H9 (cell line): ENCODE measurements at regions not wholly inside any gene's neighbourhood (a gene's known extent, or its start where the extent isn't known, plus 50 kb on each side); places are given as distances from the start of the nearest gene placed in this dataset.
"Not testable (repeated sequence)": the region's sequence is repeated elsewhere in the genome, so short reads cannot be mapped to it uniquely, and the experiment has no call there.

Source experiments
- DNase-seq: peaks from one replicate; pipeline ENCODE4 v3.0.0-alpha.2; 2017
- H2AFZ ChIP-seq: one replicate; pipeline ENCODE4 v1.6.1; 2013; ENCODE audit warnings: mild to moderate bottlenecking, low read length, control low read depth, moderate library complexity
- H2AK5ac ChIP-seq: 2 replicates; pipeline ENCODE4 v1.6.1; 2013; ENCODE audit warnings: low read length, control low read depth, mixed read lengths; ENCODE audit not compliant: insufficient read length
- H2BK120ac ChIP-seq: one replicate; pipeline ENCODE4 v1.6.1; 2013; ENCODE audit warnings: low read depth, mild to moderate bottlenecking, low read length, control low read depth, inconsistent platforms; ENCODE audit not compliant: poor library complexity, severe bottlenecking
- H2BK12ac ChIP-seq: 2 replicates; pipeline ENCODE4 v1.6.1; 2013; ENCODE audit warnings: low read length, control low read depth, mixed read lengths, low read depth; ENCODE audit not compliant: insufficient read length
- H2BK15ac ChIP-seq: 2 replicates; pipeline ENCODE4 v1.6.1; 2013; ENCODE audit warnings: low read depth, low read length, control low read depth
- H2BK20ac ChIP-seq: one replicate; pipeline ENCODE4 v1.6.1; 2013; ENCODE audit warnings: low read depth, mild to moderate bottlenecking, low read length, control low read depth, inconsistent platforms; ENCODE audit not compliant: poor library complexity, severe bottlenecking
- H2BK5ac ChIP-seq: 2 replicates; pipeline ENCODE4 v1.6.1; 2013; ENCODE audit warnings: low read length, control low read depth, mixed read lengths; ENCODE audit not compliant: insufficient read length
- H3K14ac ChIP-seq: 2 replicates; pipeline ENCODE4 v1.6.1; 2013; ENCODE audit warnings: low read length, control low read depth; ENCODE audit not compliant: insufficient read depth
- H3K18ac ChIP-seq: 2 replicates; pipeline ENCODE4 v1.6.1; 2013; ENCODE audit warnings: low read depth, mild to moderate bottlenecking, mixed read lengths, low read length, control low read depth; ENCODE audit not compliant: insufficient read length
- H3K23ac ChIP-seq: 2 replicates; pipeline ENCODE4 v1.6.1; 2013; ENCODE audit warnings: low read length, control low read depth, mixed read lengths, low read depth; ENCODE audit not compliant: insufficient read length
- H3K23me2 ChIP-seq: 2 replicates; pipeline ENCODE4 v1.6.1; 2013; ENCODE audit warnings: low read depth, mild to moderate bottlenecking, mixed read lengths, low read length, control low read depth; ENCODE audit not compliant: insufficient read length, poor library complexity, severe bottlenecking
- H3K27ac ChIP-seq: 2 replicates; pipeline ENCODE4 v1.5.1; 2013; ENCODE audit warnings: low read length, control low read depth, mixed read lengths, low read depth; ENCODE audit not compliant: insufficient read length
- H3K27me3 ChIP-seq: 2 replicates; pipeline ENCODE4 v1.6.1; 2013; ENCODE audit warnings: low read length, control low read depth, inconsistent platforms; ENCODE audit not compliant: insufficient read depth
- H3K4ac ChIP-seq: 2 replicates; pipeline ENCODE4 v1.6.1; 2013; ENCODE audit warnings: low read depth, mild to moderate bottlenecking, control low read depth, inconsistent platforms, low read length, moderate library complexity
- H3K4me1 ChIP-seq: 2 replicates; pipeline ENCODE4 v1.6.1; 2013; ENCODE audit warnings: low read length, control low read depth, inconsistent platforms; ENCODE audit not compliant: insufficient read depth
- H3K4me2 ChIP-seq: 2 replicates; pipeline ENCODE4 v1.6.1; 2013; ENCODE audit warnings: low read length, control low read depth, mixed read lengths; ENCODE audit not compliant: insufficient read length, insufficient read depth
- H3K56ac ChIP-seq: 2 replicates; pipeline ENCODE4 v1.6.1; 2013; ENCODE audit warnings: low read depth, mild to moderate bottlenecking, mixed read lengths, low read length, control low read depth; ENCODE audit not compliant: insufficient read length
- H3K79me1 ChIP-seq: 2 replicates; pipeline ENCODE4 v1.6.1; 2013; ENCODE audit warnings: low read depth, mild to moderate bottlenecking, moderate library complexity, low read length, control low read depth, inconsistent platforms; ENCODE audit not compliant: insufficient read depth, poor library complexity, severe bottlenecking
- H3K79me2 ChIP-seq: 2 replicates; pipeline ENCODE4 v1.6.1; 2013; ENCODE audit warnings: low read length, control low read depth, inconsistent platforms; ENCODE audit not compliant: insufficient read depth
- H3K9ac ChIP-seq: 2 replicates; pipeline ENCODE4 v1.6.1; 2013; ENCODE audit warnings: low read length, control low read depth, mixed read lengths; ENCODE audit not compliant: insufficient read length; ENCODE audit errors: extremely low read depth
- H3K9me3 ChIP-seq: one replicate; pipeline ENCODE4 v1.6.1; 2013; ENCODE audit warnings: low read depth, low read length, inconsistent platforms; ENCODE audit not compliant: control insufficient read depth
- H3T11ph ChIP-seq: one replicate; pipeline ENCODE4 v1.6.1; 2013; ENCODE audit warnings: mild to moderate bottlenecking, low read length, control low read depth, inconsistent platforms
- H4K20me1 ChIP-seq: one replicate; pipeline ENCODE4 v1.6.1; 2013; ENCODE audit not compliant: control insufficient read depth, insufficient read length, insufficient read depth
- H4K5ac ChIP-seq: 2 replicates; pipeline ENCODE4 v1.6.1; 2013; ENCODE audit warnings: low read depth, mild to moderate bottlenecking, mixed read lengths, low read length, control low read depth; ENCODE audit not compliant: insufficient read length
- H4K8ac ChIP-seq: replicated peaks from 2 replicates; pipeline ENCODE4 v1.6.1; 2013; ENCODE audit warnings: low read length, control low read depth, mixed read lengths, low read depth; ENCODE audit not compliant: insufficient read length
- H4K91ac ChIP-seq: 2 replicates; pipeline ENCODE4 v1.6.1; 2013; ENCODE audit warnings: low read depth, mild to moderate bottlenecking, moderate library complexity, mixed read lengths, low read length, control low read depth; ENCODE audit not compliant: insufficient read length
- H3K27ac Mint-ChIP-seq, 3 experiments: 2 replicates in 2 of 3; 3 replicates in 1 of 3; pipeline ENCODE4 v1.8.0; 2020 to 2021; ENCODE audit warnings: mixed read lengths in 3 of 3, mild to moderate bottlenecking in 1 of 3, moderate library complexity in 1 of 3
- H3K27me3 Mint-ChIP-seq: 2 replicates; pipeline ENCODE4 v1.8.0; 2021; ENCODE audit warnings: low read depth, mild to moderate bottlenecking, moderate library complexity, mixed read lengths
- H3K36me3 Mint-ChIP-seq, 3 experiments: 2 replicates in 2 of 3; 3 replicates in 1 of 3; pipeline ENCODE4 v1.8.0; 2020 to 2021; ENCODE audit warnings: low read depth in 3 of 3, mixed read lengths in 3 of 3; ENCODE audit not compliant: insufficient read depth in 1 of 3
- H3K4me1 Mint-ChIP-seq, 2 experiments: 2 replicates each; pipeline ENCODE4 v1.8.0; 2020; ENCODE audit warnings: mixed read lengths in 2 of 2
- H3K4me3 Mint-ChIP-seq, 2 experiments: 2 replicates in 1 of 2; 3 replicates in 1 of 2; pipeline ENCODE4 v1.8.0; 2020 to 2021; ENCODE audit warnings: mild to moderate bottlenecking in 2 of 2, mixed read lengths in 2 of 2, moderate library complexity in 1 of 2
- H3K9me3 Mint-ChIP-seq, 2 experiments: 2 replicates in 1 of 2; 3 replicates in 1 of 2; pipeline ENCODE4 v1.8.0; 2020; ENCODE audit warnings: mild to moderate bottlenecking in 2 of 2, mixed read lengths in 2 of 2, moderate library complexity in 1 of 2
- CTCF ChIP-seq: fragments of 200-600 bp; sonication (generic); conservative IDR thresholded peaks from 3 replicates; pipeline ENCODE4 v1.8.0; 2021; ENCODE audit warnings: antibody characterized with exemption, mild to moderate bottlenecking
- WGBS: extraction: QIAGEN DNeasy Blood & Tissue Kit; methylation state at CpG from one replicate; pipeline ENCODE4 v1.1.7; 2013; ENCODE audit warnings: missing lambda C conversion rate, low lambda C conversion rate, mixed read lengths; ENCODE audit not compliant: insufficient read length; ENCODE audit errors: extremely low coverage; 5-methylcytosine and 5-hydroxymethylcytosine counted together

GRCh38 chr14:43336351-43336750 lies 1170.7 kb downstream of the FSCB start:
- no CpG with 5 or more reads among the region's 2 CpGs for WGBS
- Histone ChIP-seq H2BK120ac (no peak overlapping the region), H2BK15ac (no peak overlapping the region), H2BK12ac (no peak overlapping the region), H3K27ac (no peak overlapping the region), H3K14ac (no peak overlapping the region), H2BK20ac (no peak overlapping the region), H3K4me1 (no peaks in the 10 kb centered on the region), H3K9ac (no peak overlapping the region), H3K56ac (no peak overlapping the region), H3K23ac (no peak overlapping the region), H2AK5ac (no peak overlapping the region), H3K9me3 (no peaks in the 10 kb centered on the region), H4K5ac (no peak overlapping the region), H3K18ac (no peak overlapping the region), H3T11ph (no peak overlapping the region), H3K4ac (no peak overlapping the region), H2BK5ac (no peak overlapping the region), H3K27me3 (no peaks in the 10 kb centered on the region), H4K8ac (no peak overlapping the region), H4K91ac (no peak overlapping the region), H4K20me1 (no peaks in the 10 kb centered on the region), H3K79me2 (no peaks in the 10 kb centered on the region), H3K23me2 (no peaks in the 10 kb centered on the region), H3K4me2 (no peak overlapping the region), H2AFZ (no peak overlapping the region), H3K79me1 (no peaks in the 10 kb centered on the region)
- H3K27me3 Mint-ChIP-seq = no peaks in the 10 kb centered on the region
- no peak overlapping the region for H3K4me3 Mint-ChIP-seq
- no peak for DNase-seq
- TF ChIP-seq CTCF = no peak
- no peak overlapping the region for H3K27ac Mint-ChIP-seq
- H3K36me3 Mint-ChIP-seq = no peaks in the 10 kb centered on the region
- H3K9me3 Mint-ChIP-seq = no peaks in the 10 kb centered on the region
- H3K4me1 Mint-ChIP-seq = peaks cover 0 to 5% of the 10 kb centered on the region in 2 experiments; a peak in 2 of 4 replicates

GRCh38 chr14:43326501-43327407 lies 1180.3 kb downstream of the FSCB start:
- not testable (repeated sequence) for H3K4ac ChIP-seq, H3K9ac ChIP-seq, H3K27ac Mint-ChIP-seq, H3K9me3 ChIP-seq, DNase-seq, H2AK5ac ChIP-seq, H3K4me2 ChIP-seq, H3K4me3 Mint-ChIP-seq, H4K91ac ChIP-seq, H2BK120ac ChIP-seq, H3K23ac ChIP-seq, H2BK20ac ChIP-seq, H3K4me1 Mint-ChIP-seq, H3K18ac ChIP-seq, H3K79me1 ChIP-seq, H4K8ac ChIP-seq, H3K56ac ChIP-seq, H3K4me1 ChIP-seq, H2BK12ac ChIP-seq, H2BK15ac ChIP-seq, H2AFZ ChIP-seq, H3K27me3 Mint-ChIP-seq, H3K23me2 ChIP-seq, H3T11ph ChIP-seq, H3K79me2 ChIP-seq, H3K14ac ChIP-seq, H2BK5ac ChIP-seq, H3K27me3 ChIP-seq, H4K20me1 ChIP-seq, H4K5ac ChIP-seq, H3K27ac ChIP-seq
- WGBS = no CpG with 5 or more reads among the region's 24 CpGs
- peaks cover 8 to 22% of the 10 kb centered on the region in 2 experiments for H3K9me3 Mint-ChIP-seq
- peaks cover 2 to 23% (median 3%) of the 10 kb centered on the region in 3 experiments; a peak in 6 of 7 replicates for H3K36me3 Mint-ChIP-seq
